Parathyroid adenoma (tissue), 2 donors: ENCODE measurements at regions not wholly inside any gene's neighbourhood (a gene's known extent, or its start where the extent isn't known, plus 50 kb on each side); places are given as distances from the start of the nearest gene placed in this dataset.

Source experiments
- H2AFZ ChIP-seq: fragments of 300-600 bp; sonication (generic); one replicate; pipeline ENCODE4 v1.7.0; 2017; ENCODE audit warnings: antibody characterized with exemption, mild to moderate bottlenecking
- H3K27ac ChIP-seq: fragments of 300-600 bp; sonication (generic); one replicate; pipeline ENCODE4 v1.7.0; 2017
- H3K27me3 ChIP-seq: fragments of 300-600 bp; sonication (generic); one replicate; pipeline ENCODE4 v1.7.0; 2017; ENCODE audit warnings: low read length; ENCODE audit not compliant: control insufficient read depth, insufficient read depth
- H3K36me3 ChIP-seq: fragments of 300-600 bp; sonication (generic); one replicate; pipeline ENCODE4 v1.7.0; 2017; ENCODE audit warnings: low read length; ENCODE audit not compliant: control insufficient read depth, insufficient read depth
- H3K4me1 ChIP-seq: fragments of 300-600 bp; sonication (generic); one replicate; pipeline ENCODE4 v1.7.0; 2017; ENCODE audit warnings: control low read depth
- H3K4me2 ChIP-seq: fragments of 300-600 bp; sonication (generic); one replicate; pipeline ENCODE4 v1.7.0; 2017; ENCODE audit warnings: low read length
- H3K4me3 ChIP-seq: fragments of 300-600 bp; sonication (generic); one replicate; pipeline ENCODE4 v1.7.0; 2017; ENCODE audit warnings: low read depth, low read length
- H3K79me2 ChIP-seq: fragments of 300-600 bp; sonication (generic); one replicate; pipeline ENCODE4 v1.7.0; 2017; ENCODE audit warnings: control low read depth
- H3K9ac ChIP-seq: fragments of 300-600 bp; sonication (generic); one replicate; pipeline ENCODE4 v1.7.0; 2017; ENCODE audit warnings: mild to moderate bottlenecking
- H3K9me3 ChIP-seq: fragments of 300-600 bp; sonication (generic); one replicate; pipeline ENCODE4 v1.7.0; 2017; ENCODE audit warnings: low read length; ENCODE audit not compliant: control insufficient read depth
- CTCF ChIP-seq: fragments of 300-600 bp; sonication (generic); IDR thresholded peaks from one replicate; pipeline ENCODE4 v1.7.0; 2017; ENCODE audit warnings: antibody characterized with exemption, mild to moderate bottlenecking
- donor health status: primary hyperparathyroidism.

GRCh38 chr16:86101897-86102157, 202.9 kb downstream of the IRF8 start:
- no peak overlapping the region for H3K9ac ChIP-seq
- H3K9me3 ChIP-seq, result no peaks in the 10 kb centered on the region
- H3K4me1 ChIP-seq, result no peaks in the 10 kb centered on the region
- no peak overlapping the region for H3K4me2 ChIP-seq
- no peak overlapping the region for H3K4me3 ChIP-seq
- no peaks in the 10 kb centered on the region for H3K79me2 ChIP-seq
- no peak overlapping the region for H3K27ac ChIP-seq
- H3K27me3 ChIP-seq, result no peaks in the 10 kb centered on the region
- H3K36me3 ChIP-seq, result no peaks in the 10 kb centered on the region
- no peak for TF ChIP-seq CTCF
- H2AFZ ChIP-seq, result no peak overlapping the region

DNA sequence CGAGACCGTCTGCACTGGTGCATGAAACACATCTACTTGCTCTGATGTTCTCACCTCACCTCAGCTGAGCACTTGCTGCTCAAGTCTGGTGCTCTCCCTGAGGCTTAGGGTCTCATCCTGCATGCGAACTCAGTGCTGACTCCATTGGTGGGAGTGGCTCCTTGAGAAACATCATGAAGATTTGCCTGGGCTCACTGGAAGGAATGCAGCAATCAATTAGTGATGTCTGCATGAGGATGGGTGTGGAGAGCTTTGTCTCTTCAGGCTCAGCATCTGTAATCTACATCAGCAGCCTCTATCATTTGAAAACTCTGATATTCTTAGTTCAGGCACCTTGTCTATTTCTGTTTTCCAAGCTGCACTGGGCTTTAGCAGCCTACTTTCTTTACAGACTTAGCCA, 204.4 kb downstream of the IRF8 start:
- Histone ChIP-seq H3K9ac (no peak overlapping the region), H2AFZ (no peak overlapping the region), H3K4me1 (no peaks in the 10 kb centered on the region), H3K27me3 (no peaks in the 10 kb centered on the region), H3K4me3 (no peak overlapping the region), H3K4me2 (no peak overlapping the region), H3K9me3 (no peaks in the 10 kb centered on the region), H3K79me2 (no peaks in the 10 kb centered on the region), H3K36me3 (no peaks in the 10 kb centered on the region), H3K27ac (no peak overlapping the region)
- TF ChIP-seq CTCF, result no peak

- Histone ChIP-seq H3K4me3 (no peak overlapping the region), H3K9me3 (no peaks in the 10 kb centered on the region), H3K4me2 (no peak overlapping the region), H2AFZ (no peak overlapping the region), H3K4me1 (no peaks in the 10 kb centered on the region), H3K36me3 (no peaks in the 10 kb centered on the region), H3K27ac (no peak overlapping the region), H3K27me3 (no peaks in the 10 kb centered on the region), H3K79me2 (no peaks in the 10 kb centered on the region), H3K9ac (no peak overlapping the region)
- no peak for TF ChIP-seq CTCF
Observed at GRCh38 chr16:86104537-86105048, 205.6 kb downstream of the IRF8 start.

- Histone ChIP-seq H3K4me3 (no peak overlapping the region), H3K27ac (no peak overlapping the region), H3K9ac (no peak overlapping the region), H3K4me2 (no peak overlapping the region), H3K9me3 (no peaks in the 10 kb centered on the region), H2AFZ (no peak overlapping the region), H3K4me1 (no peaks in the 10 kb centered on the region), H3K36me3 (no peaks in the 10 kb centered on the region), H3K27me3 (no peaks in the 10 kb centered on the region), H3K79me2 (no peaks in the 10 kb centered on the region)
- no peak for TF ChIP-seq CTCF
Observed at GRCh38 chr16:86107215-86107825, 208.4 kb downstream of the IRF8 start.

GRCh38 chr16:86108062-86108461, 209.1 kb downstream of the IRF8 start:
- Histone ChIP-seq H3K9me3 (no peaks in the 10 kb centered on the region), H3K9ac (no peak overlapping the region), H2AFZ (no peak overlapping the region), H3K4me3 (no peak overlapping the region), H3K27ac (no peak overlapping the region), H3K79me2 (no peaks in the 10 kb centered on the region), H3K27me3 (no peaks in the 10 kb centered on the region), H3K4me2 (no peak overlapping the region), H3K4me1 (no peaks in the 10 kb centered on the region), H3K36me3 (no peaks in the 10 kb centered on the region)
- TF ChIP-seq CTCF, result no peak
